ENCODE measurements at regions not wholly inside any gene's neighbourhood (a gene's known extent, or its start where the extent isn't known, plus 50 kb on each side); places are given as distances from the start of the nearest gene placed in this dataset.

GRCh38 chr5:8470489-8470888 lies 601.5 kb downstream of the MTRR start:
- TF ChIP-seq, protein P1, sequence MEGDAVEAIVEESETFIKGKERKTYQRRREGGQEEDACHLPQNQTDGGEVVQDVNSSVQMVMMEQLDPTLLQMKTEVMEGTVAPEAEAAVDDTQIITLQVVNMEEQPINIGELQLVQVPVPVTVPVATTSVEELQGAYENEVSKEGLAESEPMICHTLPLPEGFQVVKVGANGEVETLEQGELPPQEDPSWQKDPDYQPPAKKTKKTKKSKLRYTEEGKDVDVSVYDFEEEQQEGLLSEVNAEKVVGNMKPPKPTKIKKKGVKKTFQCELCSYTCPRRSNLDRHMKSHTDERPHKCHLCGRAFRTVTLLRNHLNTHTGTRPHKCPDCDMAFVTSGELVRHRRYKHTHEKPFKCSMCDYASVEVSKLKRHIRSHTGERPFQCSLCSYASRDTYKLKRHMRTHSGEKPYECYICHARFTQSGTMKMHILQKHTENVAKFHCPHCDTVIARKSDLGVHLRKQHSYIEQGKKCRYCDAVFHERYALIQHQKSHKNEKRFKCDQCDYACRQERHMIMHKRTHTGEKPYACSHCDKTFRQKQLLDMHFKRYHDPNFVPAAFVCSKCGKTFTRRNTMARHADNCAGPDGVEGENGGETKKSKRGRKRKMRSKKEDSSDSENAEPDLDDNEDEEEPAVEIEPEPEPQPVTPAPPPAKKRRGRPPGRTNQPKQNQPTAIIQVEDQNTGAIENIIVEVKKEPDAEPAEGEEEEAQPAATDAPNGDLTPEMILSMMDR (IDR thresholded peaks at IDR 0.05; ENCODE audit: poor library complexity): no peak
- TF ChIP-seq EZH2 (IDR thresholded peaks at IDR 0.05; ENCODE audit: borderline replicate concordance): no peak
- no peak for TF ChIP-seq EZH2phosphoT487 (IDR thresholded peaks at IDR 0.05; ENCODE audit: low read depth, severe bottlenecking, unreplicated experiment)
